ENCODE measurements at regions not wholly inside any gene's neighbourhood (a gene's known extent, or its start where the extent isn't known, plus 50 kb on each side); places are given as distances from the start of the nearest gene placed in this dataset.

GRCh38 chr12:116381744-116382685, 104.5 kb upstream of the MED13L start:
- DNase-seq (ENCODE audit: low spot score), result peak; percentile 86

- no peak for DNase-seq (ENCODE audit: low spot score)
Observed at GRCh38 chr12:116382686-116383530, 105.4 kb upstream of the MED13L start.

GRCh38 chr12:116384175-116384574, 106.7 kb upstream of the MED13L start:
- no peak for DNase-seq (ENCODE audit: low spot score)

GRCh38 chr12:116384691-116385485, 107.4 kb upstream of the MED13L start:
- no peak for DNase-seq (ENCODE audit: low spot score)

GRCh38 chr12:116385486-116386217, 108.2 kb upstream of the MED13L start:
- DNase-seq (ENCODE audit: low spot score), result no peak

- no peak for DNase-seq (ENCODE audit: low spot score)
Observed at GRCh38 chr12:116389326-116389725, 111.8 kb upstream of the MED13L start.

- DNase-seq (ENCODE audit: low spot score), result no peak
Observed at GRCh38 chr12:116389990-116390389, 112.5 kb upstream of the MED13L start.

- DNase-seq (ENCODE audit: low spot score), result no peak
Observed at GRCh38 chr12:116390401-116391335, 113.2 kb upstream of the MED13L start.

- DNase-seq (ENCODE audit: low spot score), result no peak
Observed at GRCh38 chr12:116391501-116391900, 114.0 kb upstream of the MED13L start.

GRCh38 chr12:116392061-116392460, 114.6 kb upstream of the MED13L start:
- no peak for DNase-seq (ENCODE audit: low spot score)

GRCh38 chr12:116393255-116393654, 115.8 kb upstream of the MED13L start:
- DNase-seq (ENCODE audit: low spot score), result no peak

GRCh38 chr12:116393859-116394650, 116.6 kb upstream of the MED13L start:
- no peak for DNase-seq (ENCODE audit: low spot score)

- no peak for DNase-seq (ENCODE audit: low spot score)
Observed at GRCh38 chr12:116395396-116395795, 117.9 kb upstream of the MED13L start.

GRCh38 chr12:116397148-116397547, 119.7 kb upstream of the MED13L start:
- DNase-seq (ENCODE audit: low spot score), result no peak

- no peak for DNase-seq (ENCODE audit: low spot score)
Observed at GRCh38 chr12:116398193-116398592, 120.7 kb upstream of the MED13L start.

GRCh38 chr12:116399055-116399454, 121.6 kb upstream of the MED13L start:
- DNase-seq (ENCODE audit: low spot score), result no peak

- DNase-seq (ENCODE audit: low spot score), result no peak
Observed at GRCh38 chr12:116400636-116401372, 123.3 kb upstream of the MED13L start.

- DNase-seq (ENCODE audit: low spot score), result no peak
Observed at GRCh38 chr12:116401565-116401964, 124.1 kb upstream of the MED13L start.
